ENCODE measurements at regions not wholly inside any gene's neighbourhood (a gene's known extent, or its start where the extent isn't known, plus 50 kb on each side); places are given as distances from the start of the nearest gene placed in this dataset.

DNA sequence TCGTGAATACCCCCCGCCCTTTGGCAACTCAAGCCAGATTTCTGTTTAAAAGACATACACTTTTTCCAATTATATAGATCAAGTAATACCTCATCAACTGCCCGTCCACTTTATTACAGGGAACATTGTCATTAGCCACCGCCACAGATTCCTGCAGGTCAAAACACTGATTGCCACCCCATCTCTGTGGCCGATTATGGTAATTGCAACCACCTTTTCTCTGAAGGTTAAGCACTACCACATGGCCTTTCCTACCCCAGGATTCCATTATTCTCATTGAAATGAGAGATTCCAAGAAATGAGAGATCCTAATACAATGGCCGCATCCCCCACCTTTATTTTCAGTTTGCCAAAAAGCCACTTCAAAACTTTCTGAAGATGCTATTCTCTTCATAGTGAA, 478.8 kb upstream of the HSF2 start:
- TF ChIP-seq TAF1 (IDR thresholded peaks at IDR 0.05; ENCODE audit: borderline replicate concordance, insufficient read depth, low read length): no peak
- TF ChIP-seq POLR2AphosphoS5 (IDR thresholded peaks at IDR 0.05; ENCODE audit: low read depth, low read length): no peak
- TF ChIP-seq REST (IDR thresholded peaks at IDR 0.05; ENCODE audit: insufficient read depth in 1 of 2, low read depth in 2 of 2, low read length in 2 of 2): no peak
- no peak for TF ChIP-seq SIN3A (IDR thresholded peaks at IDR 0.05; ENCODE audit: borderline replicate concordance, insufficient read depth, low read length)
- no peak for TF ChIP-seq FOXP2 (optimal IDR thresholded peaks at IDR 0.05; ENCODE audit: borderline replicate concordance, extremely low read depth, extremely low read length, insufficient read depth)

Measured in PFSK-1 (cell line).